Type B pancreatic cell (in vitro differentiated cells): ENCODE measurements at regions not wholly inside any gene's neighbourhood (a gene's known extent, or its start where the extent isn't known, plus 50 kb on each side); places are given as distances from the start of the nearest gene placed in this dataset.

Experiments
- DNase-seq: peaks from one replicate; pipeline ENCODE4 v3.0.0; 2021; ENCODE audit warnings: mixed read lengths; ENCODE audit not compliant: unreplicated experiment; ENCODE audit errors: extremely low spot score
- H3K27ac Mint-ChIP-seq: 2 replicates; pipeline ENCODE4 v1.8.0; 2021; ENCODE audit warnings: mild to moderate bottlenecking, mixed read lengths
- H3K27me3 Mint-ChIP-seq: 2 replicates; pipeline ENCODE4 v1.8.0; 2021; ENCODE audit warnings: mixed read lengths
- H3K36me3 Mint-ChIP-seq: 2 replicates; pipeline ENCODE4 v1.8.0; 2021; ENCODE audit warnings: mixed read lengths
- H3K4me1 Mint-ChIP-seq: one replicate; pipeline ENCODE4 v1.8.0; 2021; ENCODE audit warnings: mixed read lengths; ENCODE audit not compliant: unreplicated experiment
- H3K4me3 Mint-ChIP-seq: 2 replicates; pipeline ENCODE4 v1.8.0; 2021; ENCODE audit warnings: mild to moderate bottlenecking, mixed read lengths
- H3K9me3 Mint-ChIP-seq: 2 replicates; pipeline ENCODE4 v1.8.0; 2021; ENCODE audit warnings: mixed read lengths
- CTCF ChIP-seq: fragments of 200-600 bp; sonication (generic); conservative IDR thresholded peaks from 2 replicates; pipeline ENCODE4 v1.5.0; 2021; ENCODE audit warnings: antibody characterized with exemption, mild to moderate bottlenecking

GRCh38 chr3:74045000-74045399 is 420.3 kb upstream of the PDZRN3 start:
- H3K9me3 Mint-ChIP-seq = no peaks in the 10 kb centered on the region
- H3K36me3 Mint-ChIP-seq = no peaks in the 10 kb centered on the region
- no peak overlapping the region for H3K27ac Mint-ChIP-seq
- DNase-seq = no peak
- TF ChIP-seq CTCF = no peak
- H3K27me3 Mint-ChIP-seq = no peaks in the 10 kb centered on the region
- H3K4me3 Mint-ChIP-seq = no peak overlapping the region
- no peaks in the 10 kb centered on the region for H3K4me1 Mint-ChIP-seq

DNA sequence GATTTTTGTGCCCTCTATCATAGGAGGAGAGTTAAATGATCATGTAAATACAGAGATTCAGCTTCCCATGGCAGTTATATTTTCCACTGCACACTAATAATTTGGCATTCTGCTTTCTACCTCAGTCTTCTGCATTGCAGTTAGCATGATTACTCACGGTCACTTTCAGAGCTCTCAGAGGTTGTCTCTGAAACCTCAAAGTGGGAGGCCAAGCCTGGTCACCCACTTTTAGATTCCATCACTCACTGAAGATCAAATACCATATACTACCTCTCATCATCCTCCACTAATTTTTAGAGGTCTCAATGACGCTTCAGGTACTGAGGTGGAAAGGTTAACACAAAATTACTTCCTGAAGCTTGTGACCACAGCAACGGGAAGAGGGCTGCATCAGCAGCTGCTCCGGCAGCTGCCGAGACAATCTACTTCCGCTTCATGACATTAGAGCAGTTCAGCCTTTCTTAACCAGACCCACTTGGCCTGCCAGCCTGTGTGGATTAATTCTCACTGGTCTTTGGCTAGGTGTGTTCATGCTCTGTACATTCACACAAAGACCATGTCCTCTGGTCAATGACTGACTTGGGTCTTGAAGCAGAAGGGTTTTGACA is 416.4 kb upstream of the PDZRN3 start:
- no peak for DNase-seq
- H3K27me3 Mint-ChIP-seq = peaks cover 3% of the 10 kb centered on the region
- no peak for TF ChIP-seq CTCF
- H3K27ac Mint-ChIP-seq = no peak overlapping the region
- no peak overlapping the region for H3K4me3 Mint-ChIP-seq
- peaks cover 6% of the 10 kb centered on the region for H3K4me1 Mint-ChIP-seq
- no peaks in the 10 kb centered on the region for H3K9me3 Mint-ChIP-seq
- no peaks in the 10 kb centered on the region for H3K36me3 Mint-ChIP-seq

DNA sequence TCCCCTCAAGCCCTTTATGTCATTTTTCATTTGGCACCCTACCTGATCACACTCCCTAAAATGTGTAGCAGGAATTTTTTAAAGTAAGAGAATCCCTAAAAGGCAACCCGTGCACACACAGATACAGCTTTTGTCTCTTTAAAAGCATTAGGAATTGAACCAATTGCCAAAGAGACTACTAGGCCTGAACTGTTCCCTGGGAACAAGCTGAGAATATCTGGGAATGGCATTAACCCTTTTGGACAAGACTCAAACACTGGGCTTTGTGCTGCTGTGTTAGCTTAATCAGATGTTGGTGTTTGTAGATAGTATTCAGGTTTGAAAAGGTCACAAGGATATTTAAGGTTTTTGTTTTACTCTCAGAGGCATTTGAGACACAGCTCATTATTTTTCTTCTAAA is 414.4 kb upstream of the PDZRN3 start:
- TF ChIP-seq CTCF = no peak
- no peak overlapping the region for H3K4me3 Mint-ChIP-seq
- no peaks in the 10 kb centered on the region for H3K36me3 Mint-ChIP-seq
- peaks cover 3% of the 10 kb centered on the region for H3K27me3 Mint-ChIP-seq
- H3K9me3 Mint-ChIP-seq = peaks cover 4% of the 10 kb centered on the region
- no peak for DNase-seq
- peaks cover 11% of the 10 kb centered on the region for H3K4me1 Mint-ChIP-seq
- H3K27ac Mint-ChIP-seq = no peak overlapping the region

GRCh38 chr3:74036568-74036967 is 411.8 kb upstream of the PDZRN3 start:
- no peak for DNase-seq
- H3K4me1 Mint-ChIP-seq = peaks cover 24% of the 10 kb centered on the region
- TF ChIP-seq CTCF = no peak
- no peak overlapping the region for H3K4me3 Mint-ChIP-seq
- peaks cover 6% of the 10 kb centered on the region for H3K9me3 Mint-ChIP-seq
- H3K27me3 Mint-ChIP-seq = peaks cover 3% of the 10 kb centered on the region
- H3K36me3 Mint-ChIP-seq = no peaks in the 10 kb centered on the region
- H3K27ac Mint-ChIP-seq = no peak overlapping the region

DNA sequence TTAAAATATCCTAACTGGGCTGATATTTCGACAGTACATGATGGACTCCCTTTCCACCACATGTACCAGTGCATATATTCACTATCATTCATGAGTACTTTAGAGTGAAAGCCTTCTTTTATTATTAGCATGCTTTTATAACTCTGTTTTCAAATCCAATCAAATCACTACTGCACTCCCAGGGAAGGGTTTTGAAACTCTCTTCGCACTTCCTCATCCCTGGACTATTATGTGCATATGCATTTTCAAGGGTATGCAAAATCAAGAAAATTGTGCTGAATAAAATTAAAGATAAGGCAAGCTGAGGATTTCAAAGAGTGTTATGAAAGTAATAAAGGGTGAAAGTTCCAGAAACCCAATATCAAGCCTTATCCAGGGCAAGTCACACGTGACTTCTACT is 411.4 kb upstream of the PDZRN3 start:
- H3K4me1 Mint-ChIP-seq = peaks cover 24% of the 10 kb centered on the region
- no peak for TF ChIP-seq CTCF
- DNase-seq = no peak
- peaks cover 3% of the 10 kb centered on the region for H3K27me3 Mint-ChIP-seq
- H3K36me3 Mint-ChIP-seq = no peaks in the 10 kb centered on the region
- H3K4me3 Mint-ChIP-seq = no peak overlapping the region
- H3K27ac Mint-ChIP-seq = no peak overlapping the region
- peaks cover 6% of the 10 kb centered on the region for H3K9me3 Mint-ChIP-seq

- Mint-ChIP-seq H3K9me3 (peaks cover 6% of the 10 kb centered on the region), H3K4me1 (peaks cover 24% of the 10 kb centered on the region), H3K27me3 (peaks cover 3% of the 10 kb centered on the region), H3K4me3 (no peak overlapping the region), H3K27ac (no peak overlapping the region), H3K36me3 (no peaks in the 10 kb centered on the region)
- no peak for DNase-seq
- TF ChIP-seq CTCF = no peak
Measured at GRCh38 chr3:74033806-74034205, 409.1 kb upstream of the PDZRN3 start.
